SJCRH30 (cell line): ENCODE measurements at regions not wholly inside any gene's neighbourhood (a gene's known extent, or its start where the extent isn't known, plus 50 kb on each side); places are given as distances from the start of the nearest gene placed in this dataset.
A peak's percentile ranks its signal among the peaks of the same experiment; 100 is the strongest.

Source experiments
- DNase-seq, 2 experiments: peaks; one replicate each; pipeline ENCODE4 v3.0.0-alpha.2; 2015 to 2020
- H3K27ac ChIP-seq: fragments of 250-450 bp; sonication (Bioruptor Pico); 2 replicates; pipeline ENCODE4 v1.5.1; 2020; ENCODE audit warnings: mild to moderate bottlenecking, moderate library complexity
- H3K27me3 ChIP-seq: fragments of 250-450 bp; sonication (Bioruptor Pico); 2 replicates; pipeline ENCODE4 v1.5.1; 2020; ENCODE audit warnings: mild to moderate bottlenecking, moderate library complexity
- H3K36me3 ChIP-seq: fragments of 250-450 bp; sonication (Bioruptor Pico); 2 replicates; pipeline ENCODE4 v1.5.1; 2020; ENCODE audit warnings: mild to moderate bottlenecking, moderate library complexity
- H3K4me1 ChIP-seq: fragments of 250-450 bp; sonication (Bioruptor Pico); 2 replicates; pipeline ENCODE4 v1.5.1; 2020; ENCODE audit warnings: mild to moderate bottlenecking, moderate library complexity
- H3K4me3 ChIP-seq: fragments of 250-450 bp; sonication (Bioruptor Pico); 2 replicates; pipeline ENCODE4 v1.5.1; 2020; ENCODE audit warnings: mild to moderate bottlenecking, moderate library complexity
- H3K9me3 ChIP-seq: fragments of 250-450 bp; sonication (Bioruptor Pico); replicated peaks from 2 replicates; pipeline ENCODE4 v1.5.1; 2020; ENCODE audit warnings: mild to moderate bottlenecking, moderate library complexity

DNA sequence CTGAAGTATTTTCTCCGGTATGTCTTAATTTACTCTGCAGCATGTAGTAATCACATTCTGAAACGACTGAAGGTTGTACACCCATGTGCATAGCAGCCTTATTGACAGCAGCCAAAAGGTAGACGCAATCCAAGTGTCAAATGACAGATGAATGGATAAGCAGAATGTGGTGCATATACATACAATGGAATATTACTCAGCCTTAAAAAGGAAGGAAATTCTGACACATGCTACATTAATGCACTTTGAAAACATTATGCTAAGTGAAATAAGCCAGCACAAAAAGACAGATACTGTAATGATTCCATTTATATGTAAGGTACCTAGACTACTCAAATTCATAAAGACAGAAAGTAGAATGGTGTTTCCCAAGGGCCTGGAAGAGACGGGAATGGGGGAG, 88.0 kb upstream of the EFEMP1 start:
- H3K27me3 ChIP-seq, result no peaks in the 10 kb centered on the region
- DNase-seq, result no peak
- H3K4me1 ChIP-seq, result peaks cover 10% of the 10 kb centered on the region
- H3K4me3 ChIP-seq, result no peak overlapping the region
- no peak overlapping the region for H3K27ac ChIP-seq
- H3K9me3 ChIP-seq, result no peaks in the 10 kb centered on the region
- H3K36me3 ChIP-seq, result no peaks in the 10 kb centered on the region

DNA sequence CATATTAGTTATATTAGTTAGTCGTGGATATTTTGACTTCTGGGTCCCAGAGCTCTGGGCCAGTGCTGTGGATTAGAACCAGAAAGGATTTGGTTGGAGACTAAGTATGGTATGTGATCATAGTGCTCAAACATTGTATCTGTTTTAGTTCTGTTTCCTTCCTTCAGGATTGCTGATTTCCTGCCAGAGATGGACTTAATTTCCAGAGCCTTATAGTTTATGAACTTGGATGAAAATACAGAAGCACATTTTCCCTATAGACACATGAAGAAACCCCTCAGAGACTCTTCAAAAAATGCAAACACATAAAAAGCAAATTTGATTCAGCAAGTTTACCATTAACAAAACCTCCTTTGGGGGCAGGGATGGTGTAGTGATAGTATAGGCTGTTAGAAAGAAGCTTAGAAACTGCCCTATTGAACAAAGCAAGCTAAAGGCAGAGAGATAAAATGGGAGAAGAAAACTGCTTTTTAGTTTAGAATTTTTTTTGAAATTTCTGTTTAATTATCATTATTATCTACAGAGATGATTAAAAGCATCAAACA, 88.7 kb upstream of the EFEMP1 start:
- Histone ChIP-seq H3K4me1 (peaks cover 10% of the 10 kb centered on the region), H3K9me3 (no peaks in the 10 kb centered on the region), H3K27me3 (no peaks in the 10 kb centered on the region), H3K27ac (no peak overlapping the region), H3K36me3 (no peaks in the 10 kb centered on the region), H3K4me3 (no peak overlapping the region)
- no peak for DNase-seq

DNA sequence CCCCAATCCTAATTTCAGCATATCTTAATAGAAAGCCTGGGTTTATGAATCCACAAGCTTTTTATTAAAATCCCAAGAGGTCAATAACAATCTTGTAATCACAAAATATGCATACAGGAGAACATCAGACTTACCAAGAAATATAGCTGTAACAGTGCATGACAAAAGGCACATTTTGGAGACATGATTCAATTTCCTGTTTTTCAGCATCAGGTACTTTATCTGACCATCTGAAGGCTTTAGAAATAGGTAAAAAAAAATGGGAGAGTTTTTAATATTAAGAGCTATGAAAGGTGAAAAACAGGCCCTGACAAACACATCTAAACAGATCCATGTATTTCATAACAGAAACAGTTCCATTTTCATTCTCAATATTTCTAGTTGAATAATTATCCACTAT, 89.9 kb upstream of the EFEMP1 start:
- H3K4me3 ChIP-seq, result no peak overlapping the region
- no peaks in the 10 kb centered on the region for H3K27me3 ChIP-seq
- DNase-seq, result no peak
- no peaks in the 10 kb centered on the region for H3K36me3 ChIP-seq
- H3K27ac ChIP-seq, result no peak overlapping the region
- peaks cover 10% of the 10 kb centered on the region for H3K4me1 ChIP-seq
- no peaks in the 10 kb centered on the region for H3K9me3 ChIP-seq

DNA sequence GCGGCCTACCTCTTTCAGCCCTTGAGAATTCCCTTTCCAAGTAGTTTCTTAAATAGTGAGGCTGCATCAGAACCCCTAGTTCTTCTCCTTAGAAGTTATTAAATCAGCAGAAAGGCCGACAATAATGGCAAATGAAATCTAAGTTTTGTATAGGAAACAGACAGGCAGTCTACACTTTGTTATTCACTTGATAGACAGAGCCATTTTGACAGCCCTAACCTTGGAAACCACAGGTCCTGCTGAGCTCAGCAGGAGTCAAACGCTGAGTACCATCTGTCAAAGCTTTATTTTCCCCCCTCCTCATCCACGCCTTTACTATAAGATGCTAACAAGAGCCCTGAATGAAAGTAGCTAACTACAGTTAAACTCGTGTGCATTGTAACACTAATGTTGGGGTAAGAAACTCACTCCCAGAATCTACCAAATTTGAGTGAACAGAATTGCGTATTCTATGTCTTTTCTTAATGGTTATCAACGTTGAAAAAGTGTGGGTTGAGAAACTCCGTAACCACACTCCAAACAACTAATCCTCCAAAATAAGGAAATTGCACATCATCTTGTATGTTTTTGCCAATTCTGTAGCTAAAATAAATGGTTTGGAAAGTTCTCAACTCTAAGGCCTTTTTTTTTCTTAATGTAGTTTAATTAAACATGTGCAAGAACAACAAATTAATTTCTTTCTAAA, 90.6 kb upstream of the EFEMP1 start:
- H3K27ac ChIP-seq, result no peak overlapping the region
- peaks cover 4% of the 10 kb centered on the region for H3K4me1 ChIP-seq
- no peaks in the 10 kb centered on the region for H3K36me3 ChIP-seq
- H3K4me3 ChIP-seq, result no peak overlapping the region
- H3K27me3 ChIP-seq, result no peaks in the 10 kb centered on the region
- DNase-seq, result no peak
- no peaks in the 10 kb centered on the region for H3K9me3 ChIP-seq

DNA sequence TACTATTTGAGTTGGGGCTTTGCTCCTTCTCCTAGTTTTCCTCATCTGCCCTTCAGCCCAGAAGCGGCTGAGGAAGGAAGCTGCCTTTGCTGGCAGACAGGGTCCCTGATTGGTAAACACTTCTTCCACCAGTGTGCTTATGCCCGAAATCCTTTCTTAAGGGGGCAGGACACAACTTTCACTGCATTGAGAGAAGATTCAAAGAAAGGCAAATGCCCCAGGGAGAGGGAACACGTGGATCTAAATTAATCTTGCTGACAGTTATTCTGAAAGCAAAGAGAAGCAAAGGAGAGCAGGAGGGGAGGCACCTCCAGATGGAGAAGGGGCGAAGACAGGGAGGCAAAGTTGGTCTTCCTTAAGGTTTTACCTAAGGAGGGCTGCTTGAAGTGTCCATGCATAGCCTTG, 92.1 kb upstream of the EFEMP1 start:
- no peak for DNase-seq
- Histone ChIP-seq H3K9me3 (no peaks in the 10 kb centered on the region), H3K27me3 (peaks cover 6% of the 10 kb centered on the region; the same call in 1 of the 2 replicates), H3K36me3 (no peaks in the 10 kb centered on the region), H3K4me3 (no peak overlapping the region), H3K4me1 (no peaks in the 10 kb centered on the region), H3K27ac (no peak overlapping the region)

DNA sequence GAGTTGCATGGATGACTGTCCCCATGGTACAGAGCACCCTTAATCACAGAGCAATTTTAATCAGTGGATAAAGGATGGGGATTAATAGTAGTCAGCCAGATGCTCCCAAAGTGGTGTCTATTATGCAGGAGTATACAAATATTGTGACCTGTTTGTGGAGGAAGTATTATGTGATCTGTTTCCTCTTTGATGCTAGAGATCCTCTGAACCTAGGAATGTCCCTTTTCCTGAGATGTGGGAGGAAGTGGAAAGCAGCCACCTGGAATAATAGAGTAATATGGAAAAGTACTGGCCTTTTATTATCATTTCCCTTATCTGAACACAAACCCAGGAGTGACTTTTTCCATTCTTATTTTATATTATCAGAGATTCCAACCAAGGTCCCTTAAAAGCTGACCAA, 94.2 kb upstream of the EFEMP1 start:
- Histone ChIP-seq H3K4me1 (no peaks in the 10 kb centered on the region), H3K36me3 (no peaks in the 10 kb centered on the region), H3K4me3 (no peak overlapping the region), H3K9me3 (no peaks in the 10 kb centered on the region), H3K27me3 (peaks cover 6% of the 10 kb centered on the region; the same call in 1 of the 2 replicates), H3K27ac (no peak overlapping the region)
- DNase-seq, result no peak

DNA sequence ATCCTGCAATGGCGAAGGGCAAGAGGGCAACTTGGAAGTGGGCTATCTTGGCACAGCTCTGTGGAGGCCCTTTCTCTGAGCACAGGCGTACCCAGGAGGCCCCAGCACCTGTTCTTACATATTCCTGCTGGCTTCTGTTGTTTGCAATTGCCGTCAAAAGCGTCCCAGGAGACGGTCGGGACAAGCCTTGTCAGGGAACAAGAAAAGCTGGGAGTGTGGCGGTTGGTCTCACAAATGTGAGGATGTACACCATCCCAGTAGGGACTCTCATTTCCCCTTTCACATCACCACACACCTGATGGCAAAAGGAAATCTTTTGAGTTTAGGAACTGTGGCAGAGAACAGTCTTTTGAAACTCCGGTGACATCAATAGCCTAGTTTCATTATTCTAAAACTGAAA, 94.7 kb upstream of the EFEMP1 start:
- no peaks in the 10 kb centered on the region for H3K4me1 ChIP-seq
- peaks cover 6% of the 10 kb centered on the region; the same call in 1 of the 2 replicates for H3K27me3 ChIP-seq
- H3K27ac ChIP-seq, result no peak overlapping the region
- no peaks in the 10 kb centered on the region for H3K36me3 ChIP-seq
- DNase-seq, result peak in 1 of 2 experiments; percentile 22
- no peaks in the 10 kb centered on the region for H3K9me3 ChIP-seq
- no peak overlapping the region for H3K4me3 ChIP-seq

DNA sequence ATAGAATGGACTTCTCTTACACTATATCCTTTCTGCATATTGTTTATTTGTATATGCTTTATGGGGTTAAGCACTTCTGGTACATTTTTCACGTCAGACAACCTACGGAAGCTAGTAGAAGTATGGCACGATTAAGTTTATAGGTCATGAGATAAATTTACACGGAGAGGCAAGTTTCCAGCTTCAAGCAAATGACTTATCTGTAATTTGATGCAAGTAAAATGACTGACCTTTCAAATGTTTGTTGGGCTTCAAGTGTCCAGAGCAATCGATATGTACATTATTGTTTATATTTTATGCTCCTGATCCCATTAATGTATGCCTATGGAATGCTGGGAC, 97.5 kb upstream of the EFEMP1 start:
- no peak overlapping the region for H3K27ac ChIP-seq
- no peak for DNase-seq
- H3K4me3 ChIP-seq, result no peak overlapping the region
- H3K9me3 ChIP-seq, result no peaks in the 10 kb centered on the region
- no peaks in the 10 kb centered on the region for H3K4me1 ChIP-seq
- H3K27me3 ChIP-seq, result peaks cover 6% of the 10 kb centered on the region; the same call in 1 of the 2 replicates
- no peaks in the 10 kb centered on the region for H3K36me3 ChIP-seq

DNA sequence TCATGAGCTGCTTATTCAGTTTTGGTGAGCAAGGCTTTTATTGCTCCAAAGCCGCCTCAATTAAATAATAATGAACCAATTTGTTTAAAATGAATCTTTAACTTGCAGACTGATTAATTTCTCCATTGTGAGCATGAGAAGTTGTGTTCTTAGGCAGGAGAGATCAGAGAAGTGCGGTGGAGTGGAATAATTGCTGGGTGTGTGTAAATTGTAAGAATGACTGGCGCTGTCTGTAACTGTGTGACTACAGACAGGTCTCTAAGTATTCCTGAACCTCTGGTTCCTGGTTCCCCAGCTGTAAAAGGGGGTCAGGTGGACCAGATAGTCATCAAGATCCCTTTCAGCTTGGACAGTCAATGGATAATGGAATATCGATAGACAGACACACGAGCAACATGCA, 98.0 kb upstream of the EFEMP1 start:
- H3K27me3 ChIP-seq, result peaks cover 6% of the 10 kb centered on the region; the same call in 1 of the 2 replicates
- no peaks in the 10 kb centered on the region for H3K4me1 ChIP-seq
- no peak overlapping the region for H3K27ac ChIP-seq
- DNase-seq, result no peak
- no peak overlapping the region for H3K4me3 ChIP-seq
- no peaks in the 10 kb centered on the region for H3K36me3 ChIP-seq
- no peaks in the 10 kb centered on the region for H3K9me3 ChIP-seq

DNA sequence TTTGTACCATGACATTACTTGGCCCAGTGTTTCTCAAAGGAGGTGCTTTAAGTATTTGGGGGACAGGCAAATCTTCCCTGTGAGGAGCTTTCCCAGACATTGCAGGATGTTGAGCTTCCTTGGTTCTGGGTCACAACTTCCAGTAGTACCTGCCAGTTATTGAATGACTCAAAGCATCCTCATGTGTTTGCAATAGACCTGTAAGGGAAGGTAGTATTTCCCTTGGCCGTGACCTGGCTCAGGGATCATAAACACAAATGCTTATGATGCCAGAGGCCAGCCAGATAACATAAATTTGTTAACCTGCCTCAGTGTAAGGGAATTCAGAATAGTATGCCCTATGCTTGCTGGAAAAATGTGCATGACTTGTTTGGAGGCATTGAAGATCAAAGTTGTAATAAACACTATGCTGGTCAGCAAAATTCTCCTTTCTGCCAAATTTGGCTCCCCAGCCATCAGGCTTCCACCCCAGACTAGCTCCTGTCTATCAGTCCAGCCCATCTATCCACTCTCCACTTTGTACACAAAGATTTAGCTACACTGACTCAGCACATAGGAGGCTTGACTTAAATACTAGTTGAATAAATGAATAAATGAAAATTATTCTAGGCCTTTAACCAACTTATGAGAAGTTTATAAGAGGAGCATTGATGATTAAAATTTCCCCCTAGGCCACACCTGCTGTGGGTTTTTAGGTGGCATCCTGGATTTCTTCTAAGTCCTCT, 102.0 kb upstream of the EFEMP1 start:
- Histone ChIP-seq H3K4me1 (no peaks in the 10 kb centered on the region), H3K27me3 (peaks cover 9% of the 10 kb centered on the region; the same call in 1 of the 2 replicates), H3K27ac (no peak overlapping the region), H3K4me3 (no peak overlapping the region), H3K9me3 (no peaks in the 10 kb centered on the region), H3K36me3 (no peaks in the 10 kb centered on the region)
- DNase-seq, result no peak

DNA sequence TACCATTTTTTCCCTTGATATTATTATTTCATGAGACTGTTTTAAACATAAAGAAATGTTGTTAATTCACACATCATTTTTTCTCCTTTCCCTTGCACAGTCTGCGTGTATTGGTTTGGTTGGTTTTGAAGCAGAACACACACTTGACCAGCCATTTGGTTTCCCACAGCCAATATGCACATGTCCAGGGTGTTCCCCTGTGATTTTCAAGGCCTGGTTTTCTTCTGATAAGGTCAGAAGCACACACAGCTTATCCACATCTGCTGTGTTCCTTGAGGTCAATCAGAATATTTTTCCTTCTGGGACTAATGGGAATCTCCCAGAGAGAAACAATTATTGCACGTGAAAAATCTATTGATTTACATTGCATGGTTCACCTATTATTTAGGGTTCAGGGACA, 103.2 kb upstream of the EFEMP1 start:
- no peak overlapping the region for H3K4me3 ChIP-seq
- H3K27ac ChIP-seq, result no peak overlapping the region
- no peaks in the 10 kb centered on the region for H3K9me3 ChIP-seq
- no peaks in the 10 kb centered on the region for H3K4me1 ChIP-seq
- H3K36me3 ChIP-seq, result no peaks in the 10 kb centered on the region
- H3K27me3 ChIP-seq, result peaks cover 9% of the 10 kb centered on the region; the same call in 1 of the 2 replicates
- no peak for DNase-seq

DNA sequence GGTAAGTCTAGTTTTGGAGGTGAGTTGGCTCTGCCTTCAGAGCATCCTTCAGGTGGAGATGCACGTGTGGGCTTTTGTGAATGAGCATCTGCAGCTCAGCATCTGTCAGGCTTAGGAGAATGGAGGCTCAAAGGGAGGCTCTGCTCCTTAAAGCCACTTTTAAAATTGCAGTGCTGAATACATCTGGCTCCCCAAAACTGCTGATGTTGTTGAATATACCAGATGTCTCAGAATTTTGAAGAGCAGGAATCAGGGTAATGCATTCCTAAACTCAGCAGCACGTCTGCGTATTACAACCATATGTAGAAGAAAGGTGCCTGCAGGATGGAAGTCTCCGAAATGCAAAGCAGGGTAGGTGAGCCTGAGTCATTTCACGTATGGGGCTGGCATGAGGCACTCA, 106.5 kb upstream of the EFEMP1 start:
- DNase-seq, result no peak
- Histone ChIP-seq H3K4me1 (no peaks in the 10 kb centered on the region), H3K36me3 (no peaks in the 10 kb centered on the region), H3K9me3 (no peaks in the 10 kb centered on the region), H3K27me3 (peaks cover 9% of the 10 kb centered on the region; the same call in 1 of the 2 replicates), H3K4me3 (no peak overlapping the region), H3K27ac (no peak overlapping the region)

DNA sequence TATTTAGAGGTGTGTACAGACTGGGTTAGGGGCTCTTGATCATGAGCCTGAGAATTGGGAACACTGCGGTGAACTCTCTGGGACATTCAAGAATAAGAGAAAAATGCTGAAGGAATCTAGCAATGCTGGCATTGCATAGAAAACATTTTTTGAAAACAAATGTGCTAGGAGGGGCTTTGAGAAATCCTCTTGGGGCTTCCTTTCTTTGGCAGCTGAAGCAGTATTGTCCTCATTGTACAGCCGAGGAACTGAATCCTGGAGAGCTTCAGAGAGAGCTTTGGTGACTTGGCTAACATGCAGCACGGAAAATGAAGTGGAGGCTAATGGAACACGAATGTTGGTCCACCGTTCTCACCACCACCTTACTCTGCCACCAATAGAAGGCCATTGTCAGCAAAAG, 107.3 kb upstream of the EFEMP1 start:
- no peak overlapping the region for H3K27ac ChIP-seq
- no peaks in the 10 kb centered on the region for H3K4me1 ChIP-seq
- H3K27me3 ChIP-seq, result peaks cover 16% of the 10 kb centered on the region; the same call in 1 of the 2 replicates
- no peak overlapping the region for H3K4me3 ChIP-seq
- no peaks in the 10 kb centered on the region for H3K36me3 ChIP-seq
- DNase-seq, result no peak
- no peaks in the 10 kb centered on the region for H3K9me3 ChIP-seq

DNA sequence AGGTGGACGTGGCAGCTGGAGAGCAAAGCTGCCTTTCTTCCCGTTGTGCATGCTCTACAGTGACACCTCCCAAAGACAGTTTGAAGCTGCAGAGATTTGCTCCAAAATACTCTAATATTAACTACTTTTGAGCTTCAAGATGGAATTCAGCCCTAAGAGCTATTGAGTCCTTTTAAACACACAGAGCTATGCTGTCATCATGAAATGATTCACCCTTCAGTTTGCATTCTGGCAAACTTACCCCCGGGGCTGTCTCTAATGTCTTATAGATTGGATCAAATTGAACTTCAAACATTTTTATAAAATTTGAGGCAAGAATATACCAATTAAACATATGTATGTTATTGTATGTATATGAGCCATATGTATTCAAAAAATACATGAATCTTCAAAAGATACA, 110.7 kb upstream of the EFEMP1 start:
- H3K27me3 ChIP-seq, result peaks cover 7% of the 10 kb centered on the region; the same call in 1 of the 2 replicates
- H3K9me3 ChIP-seq, result no peaks in the 10 kb centered on the region
- H3K4me3 ChIP-seq, result no peak overlapping the region
- no peaks in the 10 kb centered on the region for H3K4me1 ChIP-seq
- H3K36me3 ChIP-seq, result no peaks in the 10 kb centered on the region
- no peak overlapping the region for H3K27ac ChIP-seq
- DNase-seq, result no peak

DNA sequence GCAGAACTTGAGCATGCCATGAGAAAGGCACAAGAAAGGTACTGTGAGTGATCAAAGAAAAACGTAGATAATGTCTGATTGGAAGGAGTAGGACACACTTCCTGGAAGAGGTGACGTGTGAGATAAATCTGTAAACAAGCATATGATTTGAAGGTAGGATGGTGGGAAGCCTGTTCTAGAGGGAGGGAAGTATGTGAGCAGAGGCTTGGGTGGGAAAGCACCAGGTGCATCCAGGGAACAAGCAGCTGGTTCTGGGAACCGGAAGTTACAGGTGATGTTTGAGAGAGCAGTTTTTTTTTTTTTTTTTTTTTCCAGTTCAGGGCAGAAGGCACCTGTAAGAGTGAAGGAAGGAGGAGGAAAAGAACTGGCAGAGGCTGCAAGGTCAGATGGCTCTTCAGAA, 116.6 kb upstream of the EFEMP1 start:
- Histone ChIP-seq H3K4me3 (no peak overlapping the region), H3K27ac (no peak overlapping the region)

More for the DNA sequence above, 116.6 kb upstream of the EFEMP1 start:
- H3K9me3 ChIP-seq, result no peaks in the 10 kb centered on the region
- no peaks in the 10 kb centered on the region for H3K36me3 ChIP-seq
- no peaks in the 10 kb centered on the region for H3K4me1 ChIP-seq
- H3K27me3 ChIP-seq, result peaks cover 7% of the 10 kb centered on the region; the same call in 1 of the 2 replicates
- no peak for DNase-seq
